ENCODE measurements at regions not wholly inside any gene's neighbourhood (a gene's known extent, or its start where the extent isn't known, plus 50 kb on each side); places are given as distances from the start of the nearest gene placed in this dataset.

GRCh38 chr6:71072508-71072907, 115.6 kb upstream of the B3GAT2 start:
- TF ChIP-seq POLR2A (IDR thresholded peaks at IDR 0.05) (no peak), CTCF (IDR thresholded peaks at IDR 0.05) (no peak)

Data from breast epithelium (tissue), 3 donors.